H1 (cell line): ENCODE measurements at regions not wholly inside any gene's neighbourhood (a gene's known extent, or its start where the extent isn't known, plus 50 kb on each side); places are given as distances from the start of the nearest gene placed in this dataset.

Experiments
- EP300 ChIP-seq, 2 experiments: IDR thresholded peaks; 1 replicate in 1 of 2; 2 replicates in 1 of 2; pipeline ENCODE4 v1.6.1; 2011 to 2012; ENCODE audit warnings: low read depth in 2 of 2, low read length in 2 of 2, mild to moderate bottlenecking in 2 of 2, borderline replicate concordance in 1 of 2, inconsistent platforms in 1 of 2, moderate library complexity in 1 of 2
- NRF1 ChIP-seq: IDR thresholded peaks from 2 replicates; pipeline ENCODE4 v1.6.1; 2011; ENCODE audit warnings: mild to moderate bottlenecking, low read depth, low read length, improper control_type of control experiment
- SRF ChIP-seq: IDR thresholded peaks from 2 replicates; pipeline ENCODE4 v1.6.1; 2011; ENCODE audit warnings: mild to moderate bottlenecking, low read depth, low read length, moderate library complexity

- TF ChIP-seq EP300 (IDR thresholded peaks at IDR 0.05; ENCODE audit: borderline replicate concordance in 1 of 2, low read depth in 2 of 2, low read length in 2 of 2) (no peak), NRF1 (no peak), SRF (no peak)
These were observed 418.7 kb downstream of the CBLN4 start (continued) for GRCh38 chr20:55586610-55587009.
